Fibroblast of mammary gland (primary cell): ENCODE measurements at regions not wholly inside any gene's neighbourhood (a gene's known extent, or its start where the extent isn't known, plus 50 kb on each side); places are given as distances from the start of the nearest gene placed in this dataset.

Experiments
- DNase-seq: peaks from one replicate; pipeline ENCODE4 v3.0.0-alpha.2; 2010; ENCODE audit warnings: low read depth
- H3K4me3 ChIP-seq: 2 replicates; pipeline ENCODE4 v1.5.1; 2011; ENCODE audit warnings: low read depth, mild to moderate bottlenecking, low read length, moderate library complexity; ENCODE audit not compliant: control insufficient read depth
- TF ChIP-seq, protein P1 (sequence below): conservative IDR thresholded peaks from 2 replicates; pipeline ENCODE4 v1.5.1; 2011; ENCODE audit warnings: low read depth, low read length, inconsistent platforms; ENCODE audit not compliant: control insufficient read depth, insufficient read depth

DNA sequence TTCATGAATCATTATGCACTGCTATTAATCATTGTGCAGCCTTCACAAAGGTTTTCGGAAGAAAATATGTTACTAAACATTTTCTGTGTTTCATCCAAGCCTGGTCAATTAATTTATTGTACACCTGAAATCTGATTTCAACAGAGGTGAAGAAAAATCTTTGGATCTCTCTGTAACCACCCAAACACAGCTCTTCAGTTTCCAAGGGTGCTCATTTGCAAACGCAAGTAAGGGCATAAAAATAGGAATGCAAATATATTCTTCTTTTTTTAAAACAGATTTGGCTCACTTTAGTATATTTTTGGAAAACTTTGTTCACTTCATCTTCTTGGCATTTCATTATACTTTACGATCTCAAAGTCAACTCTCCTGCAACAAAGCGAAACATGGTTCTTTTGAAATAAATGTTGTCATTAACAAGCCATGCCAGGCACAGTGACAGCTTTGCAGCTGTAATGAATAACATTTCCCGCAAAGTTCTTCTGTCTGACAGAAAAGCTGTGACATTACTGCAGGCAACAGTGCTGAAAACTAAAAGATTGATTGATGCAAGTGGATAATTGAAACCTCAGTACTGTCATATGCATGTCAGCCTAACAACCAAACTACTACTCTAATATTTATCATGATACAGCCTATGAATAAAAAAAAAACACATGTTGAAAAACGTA, 348.3 kb downstream of the FRK start:
- TF ChIP-seq, protein P1, sequence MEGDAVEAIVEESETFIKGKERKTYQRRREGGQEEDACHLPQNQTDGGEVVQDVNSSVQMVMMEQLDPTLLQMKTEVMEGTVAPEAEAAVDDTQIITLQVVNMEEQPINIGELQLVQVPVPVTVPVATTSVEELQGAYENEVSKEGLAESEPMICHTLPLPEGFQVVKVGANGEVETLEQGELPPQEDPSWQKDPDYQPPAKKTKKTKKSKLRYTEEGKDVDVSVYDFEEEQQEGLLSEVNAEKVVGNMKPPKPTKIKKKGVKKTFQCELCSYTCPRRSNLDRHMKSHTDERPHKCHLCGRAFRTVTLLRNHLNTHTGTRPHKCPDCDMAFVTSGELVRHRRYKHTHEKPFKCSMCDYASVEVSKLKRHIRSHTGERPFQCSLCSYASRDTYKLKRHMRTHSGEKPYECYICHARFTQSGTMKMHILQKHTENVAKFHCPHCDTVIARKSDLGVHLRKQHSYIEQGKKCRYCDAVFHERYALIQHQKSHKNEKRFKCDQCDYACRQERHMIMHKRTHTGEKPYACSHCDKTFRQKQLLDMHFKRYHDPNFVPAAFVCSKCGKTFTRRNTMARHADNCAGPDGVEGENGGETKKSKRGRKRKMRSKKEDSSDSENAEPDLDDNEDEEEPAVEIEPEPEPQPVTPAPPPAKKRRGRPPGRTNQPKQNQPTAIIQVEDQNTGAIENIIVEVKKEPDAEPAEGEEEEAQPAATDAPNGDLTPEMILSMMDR, result no peak
- DNase-seq, result no peak
- no peak overlapping the region for H3K4me3 ChIP-seq

DNA sequence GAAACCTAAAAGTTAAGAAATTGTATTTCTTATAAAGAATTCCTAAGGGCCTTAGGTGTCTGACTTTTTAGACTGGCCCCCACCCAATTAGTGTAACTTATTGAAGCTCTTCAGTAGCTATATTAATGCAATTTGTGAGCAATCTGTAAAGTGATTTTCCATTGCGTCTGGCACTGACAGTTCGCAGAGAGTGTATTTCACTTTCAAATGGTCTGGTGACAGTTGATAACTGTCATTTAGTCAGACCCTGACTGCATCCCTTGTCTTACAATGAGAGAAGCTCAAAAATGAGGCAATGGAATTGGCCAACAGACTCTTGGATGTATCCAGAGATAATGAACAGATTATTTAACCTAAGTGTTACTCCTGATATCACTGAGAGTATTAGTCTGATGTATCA, 351.8 kb downstream of the FRK start:
- H3K4me3 ChIP-seq, result no peak overlapping the region
- TF ChIP-seq, protein P1, result no peak
- DNase-seq, result no peak

DNA sequence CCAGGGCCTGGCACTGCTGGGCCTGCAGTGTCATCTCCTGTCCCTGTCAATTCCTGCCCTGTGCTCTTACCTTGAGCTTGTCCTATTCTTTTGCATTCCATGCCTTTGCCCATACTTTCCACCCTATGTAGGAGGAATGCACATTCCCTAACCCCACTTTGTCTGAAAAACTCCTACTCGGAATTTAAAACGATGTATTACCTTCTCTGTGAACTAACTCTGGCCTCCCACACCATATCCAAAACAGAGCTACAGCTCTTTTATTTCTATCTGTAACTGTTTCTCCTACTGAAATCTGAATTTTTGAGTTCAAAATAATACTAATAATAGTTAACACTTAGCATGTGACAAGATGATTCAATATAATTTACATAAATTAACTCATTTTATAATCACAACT, 353.7 kb downstream of the FRK start:
- TF ChIP-seq, protein P1, result no peak
- H3K4me3 ChIP-seq, result no peak overlapping the region

DNA sequence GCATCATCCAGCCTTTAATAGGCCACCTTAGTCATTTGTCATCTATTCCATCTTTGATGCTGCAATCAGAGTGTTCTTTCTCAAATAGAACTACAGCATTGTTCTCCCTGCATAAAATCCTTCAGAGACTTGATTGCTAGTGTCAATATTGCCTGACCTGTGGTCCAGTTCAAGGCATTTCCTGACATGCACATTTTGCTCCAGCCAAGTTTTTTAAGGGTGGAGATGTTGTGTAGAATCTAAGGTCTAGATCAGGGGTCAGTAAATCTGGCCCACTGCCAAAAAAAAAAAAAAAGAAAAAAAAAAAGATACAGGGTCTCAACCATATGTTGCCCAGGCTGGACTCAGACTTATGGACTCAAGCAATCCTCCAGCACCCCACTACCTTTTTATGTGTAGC, 354.4 kb downstream of the FRK start:
- no peak overlapping the region for H3K4me3 ChIP-seq
- no peak for DNase-seq
- TF ChIP-seq, protein P1, result no peak

More for the DNA sequence above, 353.7 kb downstream of the FRK start:
- DNase-seq, result no peak

DNA sequence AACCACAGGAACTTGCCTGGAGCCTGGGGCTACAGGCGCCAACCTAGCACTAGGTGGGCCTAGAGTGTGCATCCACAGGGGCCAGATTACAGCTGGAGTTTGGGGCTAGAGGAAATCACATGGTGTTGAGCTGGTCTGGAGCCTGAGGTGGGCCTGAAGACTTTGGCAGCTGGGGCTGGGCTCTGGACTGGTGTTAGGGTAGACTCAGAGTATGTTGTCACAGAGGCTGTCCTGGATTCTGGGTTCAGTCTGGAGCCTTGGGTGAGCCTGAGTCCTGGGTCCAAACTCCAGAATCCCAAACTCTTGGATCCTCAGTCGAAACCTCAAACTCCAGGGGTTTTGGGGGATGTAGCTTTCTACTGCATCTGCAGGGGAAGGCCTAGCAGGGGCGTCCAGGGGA, 356.7 kb downstream of the FRK start:
- DNase-seq, result no peak
- TF ChIP-seq, protein P1, result no peak
- no peak overlapping the region for H3K4me3 ChIP-seq

DNA sequence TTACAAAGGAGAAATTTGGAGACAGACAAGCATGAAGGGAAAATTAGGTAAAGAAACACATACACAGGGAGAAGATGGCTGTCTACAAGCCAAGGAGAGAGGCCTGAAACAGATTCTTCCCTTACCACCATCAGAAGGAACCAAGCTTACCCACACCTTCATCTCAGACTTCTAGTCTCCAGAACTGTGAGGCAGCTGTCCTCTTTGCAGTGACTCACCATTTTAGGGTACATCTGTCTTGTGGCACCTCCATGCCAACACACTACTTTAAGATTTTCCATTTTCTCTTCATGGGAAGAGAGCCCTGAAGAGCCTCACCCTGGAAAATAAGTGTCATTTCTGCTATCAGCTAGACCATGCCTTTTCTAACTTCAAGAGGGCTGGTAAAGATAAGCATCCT, 369.3 kb downstream of the FRK start:
- H3K4me3 ChIP-seq, result no peak overlapping the region
- no peak for DNase-seq
- TF ChIP-seq, protein P1, result no peak

DNA sequence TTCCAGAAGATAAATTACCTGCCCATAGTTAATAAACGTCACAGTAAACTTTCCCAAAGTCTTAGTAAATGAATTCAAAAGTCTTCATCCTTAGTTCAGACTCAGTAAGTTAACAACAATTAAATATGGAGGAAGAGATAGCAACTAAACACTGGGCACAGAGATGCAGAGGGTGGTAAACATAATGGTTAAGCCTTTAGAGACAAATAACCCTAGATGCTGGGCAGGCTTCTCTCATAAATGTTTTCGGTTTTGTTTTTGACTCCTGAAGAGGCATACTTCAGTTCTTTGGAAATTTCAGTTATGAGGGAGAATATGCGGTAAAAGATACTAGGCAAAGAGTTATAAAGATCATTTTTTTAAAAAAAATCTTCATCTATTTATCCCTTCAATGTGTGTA, 369.8 kb downstream of the FRK start:
- DNase-seq, result no peak
- TF ChIP-seq, protein P1, result no peak
- H3K4me3 ChIP-seq, result no peak overlapping the region
